ENCODE measurements at regions not wholly inside any gene's neighbourhood (a gene's known extent, or its start where the extent isn't known, plus 50 kb on each side); places are given as distances from the start of the nearest gene placed in this dataset.
A peak's percentile ranks its signal among the peaks of the same experiment; 100 is the strongest.

DNA sequence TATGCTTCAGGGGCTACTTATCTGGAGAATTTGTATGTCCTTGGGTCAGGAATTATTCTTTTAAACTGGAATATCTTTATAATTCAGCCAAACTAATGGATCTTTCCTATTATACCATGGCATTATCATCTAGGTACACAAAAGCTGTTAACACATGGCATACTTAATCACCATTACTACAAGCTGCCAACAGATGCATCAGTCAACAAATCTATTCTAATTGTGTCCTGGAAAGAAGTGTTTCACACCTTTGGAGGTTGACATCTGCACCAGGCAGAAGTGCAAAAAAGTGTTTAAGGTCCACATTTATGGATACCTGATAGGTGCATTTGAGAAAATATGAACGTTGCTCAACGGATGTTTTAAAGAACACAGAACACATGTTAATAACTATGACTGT lies 470.2 kb upstream of the ADGRL2 start:
- DNase-seq (ENCODE audit: low read depth), result no peak

DNA sequence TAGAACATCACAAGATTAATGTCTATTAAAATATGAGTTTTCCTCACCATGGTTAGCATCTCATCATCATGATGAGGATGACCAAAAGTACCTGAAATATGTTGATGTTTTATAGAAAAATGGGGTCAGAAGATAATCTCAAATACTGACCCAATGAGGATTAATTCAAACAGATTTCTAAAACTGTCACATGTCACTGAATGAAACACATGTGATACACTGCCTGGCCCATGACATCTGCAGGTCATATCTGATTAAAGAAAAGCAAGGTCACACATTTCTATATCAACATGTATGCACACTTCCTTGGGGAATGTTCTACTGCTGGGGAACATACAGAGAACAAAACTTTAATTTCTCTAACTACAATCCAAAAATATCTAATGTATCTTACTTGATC lies 470.6 kb upstream of the ADGRL2 start:
- no peak for DNase-seq (ENCODE audit: low read depth)

DNA sequence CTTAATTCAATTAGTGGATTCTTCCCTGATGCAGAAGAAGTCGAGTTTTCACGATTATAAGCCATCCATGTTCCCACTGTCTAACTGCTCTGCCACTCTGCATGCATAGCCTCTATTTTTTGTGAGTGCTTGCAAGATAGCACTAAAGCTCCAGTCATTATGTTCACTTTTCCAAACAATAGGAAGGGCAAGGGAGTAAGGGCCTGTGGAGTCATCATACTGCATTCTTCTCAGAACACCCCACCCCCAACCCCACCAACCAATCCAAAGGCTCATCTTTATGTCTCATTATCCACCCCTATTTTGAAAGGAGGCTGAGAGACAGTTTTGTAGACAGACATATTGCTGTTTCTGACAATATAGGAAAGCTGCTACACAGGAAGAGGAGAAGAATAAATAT lies 471.7 kb upstream of the ADGRL2 start:
- DNase-seq (ENCODE audit: low read depth), result no peak

DNA sequence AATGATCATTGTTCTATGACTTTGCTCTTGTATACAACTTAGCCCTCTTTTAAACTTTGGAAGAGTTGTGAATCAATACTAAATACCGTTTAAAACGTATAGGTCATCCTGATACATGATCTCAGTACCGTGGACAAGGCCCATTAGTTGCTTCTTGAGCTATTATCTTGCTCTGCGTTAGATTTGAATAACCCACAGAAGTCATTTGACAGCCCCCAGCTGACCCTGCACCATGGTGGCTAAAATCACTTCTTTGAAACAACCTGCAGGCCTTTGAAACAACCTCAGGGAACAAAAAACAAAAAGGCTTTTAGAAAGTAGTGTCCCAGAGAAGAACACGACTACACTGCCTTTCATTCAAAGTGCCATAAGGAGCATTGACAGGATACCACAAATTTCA lies 473.0 kb upstream of the ADGRL2 start:
- DNase-seq (ENCODE audit: low read depth), result no peak

DNA sequence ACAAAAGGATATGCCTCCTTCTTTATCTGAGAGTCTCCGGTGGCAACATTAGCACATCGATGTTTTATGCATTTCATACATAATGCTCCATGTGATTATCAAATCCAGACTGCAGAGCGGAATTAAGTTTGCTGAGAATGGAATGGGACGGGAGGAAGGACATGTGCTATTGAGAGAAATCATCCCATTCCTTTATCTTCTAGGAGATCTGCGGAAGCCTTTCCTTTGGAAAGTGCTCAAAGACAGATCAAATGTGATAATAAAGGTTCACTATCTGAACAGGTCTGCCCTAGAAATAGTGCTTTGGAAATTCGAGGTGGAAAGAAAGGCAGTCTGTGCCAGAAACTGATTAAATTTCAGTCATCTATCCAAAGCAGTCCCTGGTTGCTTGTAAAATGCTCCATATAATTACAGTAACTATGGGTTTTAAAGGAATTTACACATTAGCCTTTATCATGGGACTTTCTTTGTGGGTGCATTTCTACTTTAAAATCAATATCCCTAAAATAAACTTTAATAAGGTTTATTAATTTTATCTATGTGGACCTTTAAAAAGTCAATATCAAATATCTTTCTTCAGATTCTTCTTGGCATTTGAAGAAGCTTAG lies 473.5 kb upstream of the ADGRL2 start:
- no peak for DNase-seq (ENCODE audit: low read depth)

DNA sequence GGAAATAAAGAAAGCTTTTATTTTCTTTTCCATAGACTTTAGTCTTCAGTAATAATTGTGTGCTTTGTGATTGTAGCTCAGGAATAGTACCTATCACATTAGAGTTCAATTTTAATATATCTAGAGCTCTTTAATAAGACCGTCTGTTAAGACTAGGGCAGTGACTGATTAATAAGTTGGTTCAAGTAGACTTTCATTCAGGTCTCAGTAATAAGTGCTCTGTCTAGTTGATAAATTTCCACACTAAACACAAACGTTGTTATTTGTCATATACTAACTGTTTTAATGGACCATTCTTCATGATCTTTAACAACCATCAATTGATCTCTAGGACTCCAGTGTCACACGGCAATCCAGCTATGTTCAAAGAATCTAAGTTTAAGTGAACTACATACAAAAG lies 474.5 kb upstream of the ADGRL2 start:
- DNase-seq (ENCODE audit: low read depth), result no peak

DNA sequence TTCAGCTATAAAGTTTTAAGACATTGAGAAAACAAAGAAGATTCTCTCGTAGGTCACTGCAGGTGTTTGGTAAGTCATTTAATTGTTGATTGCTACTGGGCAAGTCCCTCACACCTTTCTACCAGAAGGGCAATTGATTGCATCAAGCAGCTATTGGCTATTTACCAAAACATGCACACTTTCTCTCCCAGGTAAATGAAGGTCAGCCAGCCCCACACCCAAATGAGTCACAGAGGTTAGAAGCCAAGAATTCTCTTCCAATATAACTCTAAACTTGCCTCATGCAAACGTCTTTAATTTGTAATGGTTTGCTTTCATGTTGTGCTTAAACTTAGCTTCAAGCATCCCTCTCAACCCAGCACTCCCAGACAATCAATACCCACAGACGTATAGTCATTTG lies 475.3 kb upstream of the ADGRL2 start:
- no peak for DNase-seq (ENCODE audit: low read depth)

DNA sequence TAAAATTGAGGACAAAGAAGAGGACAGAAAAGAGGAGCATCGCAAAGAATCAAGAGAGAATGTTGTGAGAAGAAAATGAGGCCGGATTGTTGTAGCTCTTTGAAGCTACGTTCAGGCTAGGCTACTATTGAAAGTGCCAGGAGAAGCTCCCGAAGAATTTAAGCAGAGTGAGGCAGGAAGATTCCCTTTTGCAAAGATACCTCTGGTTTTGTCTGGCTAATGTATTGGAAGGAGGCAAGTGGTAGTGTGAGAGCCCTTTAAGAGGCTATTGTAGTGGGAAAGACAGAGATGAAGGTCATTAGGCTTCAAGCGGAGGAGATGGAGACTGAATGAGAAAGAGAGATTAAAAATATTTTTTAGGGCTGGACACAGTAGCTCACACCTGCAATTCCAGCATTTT lies 476.9 kb upstream of the ADGRL2 start:
- no peak for DNase-seq (ENCODE audit: low read depth)

DNA sequence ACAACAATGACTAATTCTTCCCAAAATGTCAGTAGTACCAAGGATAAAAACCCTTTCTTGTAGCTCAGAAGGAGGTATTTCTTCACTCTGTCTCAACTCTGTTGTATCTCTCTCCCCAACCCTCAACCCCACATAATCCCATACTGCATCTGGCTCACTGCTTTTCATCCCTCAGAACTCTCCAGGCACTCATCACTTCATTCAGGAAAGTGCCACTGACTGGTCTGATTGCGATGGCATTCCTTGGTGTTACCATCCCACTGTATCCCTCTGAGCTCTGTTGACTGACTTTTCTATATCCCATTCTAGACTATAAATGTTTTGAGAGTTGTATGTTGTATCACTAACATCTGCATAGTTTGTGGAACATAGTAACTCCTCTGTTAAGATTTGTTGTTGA lies 483.5 kb upstream of the ADGRL2 start:
- DNase-seq (ENCODE audit: low read depth), result no peak

DNA sequence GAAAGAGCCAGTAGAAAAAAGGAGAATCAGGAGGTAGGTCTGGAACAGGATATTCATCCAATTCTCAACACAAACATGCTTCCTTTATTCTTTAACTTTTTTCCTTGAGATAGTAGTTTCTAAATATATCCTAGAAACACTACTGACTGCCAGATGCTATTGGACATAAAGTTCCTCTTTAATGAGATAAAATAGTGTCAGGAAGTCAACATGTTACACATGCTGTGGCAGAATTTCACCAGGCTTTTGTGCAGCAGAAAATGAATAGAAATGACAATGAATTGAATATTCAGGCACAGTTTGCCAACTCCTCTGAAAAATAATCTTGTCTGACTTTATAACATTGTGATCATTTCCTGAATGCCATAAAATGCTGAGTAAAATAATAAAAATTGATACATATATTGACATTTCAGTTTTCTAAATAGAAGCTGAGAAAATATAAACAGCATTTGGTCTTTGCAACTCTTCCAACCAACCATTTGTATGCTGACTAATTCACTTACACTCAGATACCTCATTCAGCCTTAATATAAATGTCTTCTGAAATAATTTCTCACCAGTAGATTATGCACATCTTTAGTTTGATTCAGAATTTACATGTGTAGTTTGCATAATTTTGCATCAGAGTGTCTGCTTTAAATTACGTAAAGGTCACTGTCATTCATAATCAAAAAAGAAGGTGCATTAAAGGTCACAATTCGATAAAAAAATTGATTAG lies 486.1 kb upstream of the ADGRL2 start:
- DNase-seq (ENCODE audit: low read depth), result peak; percentile 17

DNA sequence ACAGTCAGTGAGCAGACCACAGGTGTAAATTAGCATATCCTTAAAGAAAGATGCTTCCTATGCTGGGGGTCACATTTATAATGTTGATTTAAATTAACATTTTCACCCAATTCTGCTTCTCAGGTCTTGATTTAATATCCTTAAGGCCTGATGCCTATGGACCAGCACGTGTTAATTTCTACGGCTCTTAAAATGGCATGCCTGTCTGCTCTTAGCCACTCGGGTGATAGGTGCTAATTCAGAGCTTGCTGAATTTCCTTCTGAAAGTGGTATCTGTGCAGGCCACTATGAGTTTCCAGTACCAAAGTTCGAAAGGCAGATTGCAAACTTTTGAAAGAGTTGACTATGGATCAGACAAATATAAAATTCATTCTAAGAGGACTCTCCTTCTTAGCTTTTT lies 487.4 kb upstream of the ADGRL2 start:
- DNase-seq (ENCODE audit: low read depth), result no peak

DNA sequence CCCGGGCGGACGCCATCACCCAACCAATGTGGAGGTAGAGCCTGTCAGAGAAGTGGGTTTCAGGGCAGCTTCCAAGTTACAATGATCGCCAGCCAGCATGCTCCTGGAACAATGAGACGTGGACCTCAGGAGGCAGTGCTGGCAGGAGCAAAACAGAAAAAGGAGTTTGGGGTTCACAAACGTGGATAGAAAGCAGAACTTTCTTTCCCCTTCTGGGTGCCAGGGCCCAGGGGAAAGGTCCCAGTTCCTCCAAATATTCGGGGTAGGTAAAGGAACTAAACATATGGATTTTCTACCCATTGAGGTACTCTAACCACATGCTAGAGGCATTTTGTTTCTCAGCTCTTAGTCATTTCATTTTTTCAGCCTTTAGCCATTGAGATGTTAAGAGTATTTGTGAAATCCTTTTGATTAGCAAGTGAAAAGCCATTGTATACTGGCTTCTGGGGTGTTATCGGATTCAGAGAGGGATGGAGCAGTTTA lies 488.4 kb upstream of the ADGRL2 start:
- no peak for DNase-seq (ENCODE audit: low read depth)

DNA sequence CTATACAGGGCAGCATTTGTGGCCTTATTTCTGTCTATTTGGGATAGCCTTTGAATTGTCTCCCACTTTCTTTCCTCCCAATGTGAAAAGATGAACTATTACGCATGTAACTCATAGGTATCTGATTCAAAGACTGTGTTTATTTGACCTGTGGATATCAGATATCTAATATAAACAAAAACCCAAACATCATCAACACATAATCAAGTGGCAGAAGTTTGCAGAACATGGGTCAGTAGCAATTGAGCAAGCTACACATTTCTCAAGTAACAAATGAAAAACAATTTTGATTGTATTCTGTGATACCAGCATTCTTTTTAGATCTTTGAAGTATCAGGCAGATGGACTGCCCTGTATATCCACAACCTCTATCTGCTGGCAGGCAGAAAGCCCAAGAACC lies 490.5 kb upstream of the ADGRL2 start:
- no peak for DNase-seq (ENCODE audit: low read depth)

DNA sequence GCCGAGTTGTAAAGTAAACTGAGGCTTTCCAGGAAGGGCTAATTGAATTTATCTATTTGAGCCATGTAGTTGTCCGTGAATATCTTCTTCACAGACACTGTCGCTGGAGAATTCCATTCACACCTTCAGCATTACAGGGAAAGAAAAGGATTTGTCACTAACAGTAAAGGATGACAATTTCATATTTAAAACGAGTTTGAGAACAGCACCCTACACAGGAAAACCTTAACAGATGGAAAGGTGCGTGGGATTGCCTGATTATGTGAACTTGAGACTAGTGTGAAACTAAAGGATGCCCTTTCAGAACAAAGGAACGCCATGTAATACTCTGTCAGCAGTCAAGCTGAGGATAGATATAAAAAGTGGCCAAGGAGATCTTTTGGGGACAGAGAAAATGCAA lies 492.5 kb upstream of the ADGRL2 start:
- no peak for DNase-seq (ENCODE audit: low read depth)

DNA sequence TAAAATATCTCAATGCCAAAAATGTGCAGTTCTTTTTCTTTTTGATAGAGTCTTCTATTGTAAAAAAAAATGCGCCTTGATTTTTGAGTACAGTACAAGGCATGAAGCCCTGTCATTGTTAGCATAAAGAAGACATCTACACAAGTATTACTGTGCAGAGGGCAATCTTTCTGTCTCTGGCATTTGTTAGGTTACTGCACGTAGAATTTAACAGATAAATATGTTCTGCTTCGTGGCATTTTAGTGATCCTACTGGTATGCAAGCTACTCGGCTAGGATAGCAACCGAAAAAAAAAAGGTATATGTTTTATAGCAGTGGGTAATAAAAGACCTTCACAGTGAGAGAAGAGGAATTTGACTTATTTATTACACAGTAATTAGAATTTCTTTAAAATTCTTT lies 492.9 kb upstream of the ADGRL2 start:
- no peak for DNase-seq (ENCODE audit: low read depth)

DNA sequence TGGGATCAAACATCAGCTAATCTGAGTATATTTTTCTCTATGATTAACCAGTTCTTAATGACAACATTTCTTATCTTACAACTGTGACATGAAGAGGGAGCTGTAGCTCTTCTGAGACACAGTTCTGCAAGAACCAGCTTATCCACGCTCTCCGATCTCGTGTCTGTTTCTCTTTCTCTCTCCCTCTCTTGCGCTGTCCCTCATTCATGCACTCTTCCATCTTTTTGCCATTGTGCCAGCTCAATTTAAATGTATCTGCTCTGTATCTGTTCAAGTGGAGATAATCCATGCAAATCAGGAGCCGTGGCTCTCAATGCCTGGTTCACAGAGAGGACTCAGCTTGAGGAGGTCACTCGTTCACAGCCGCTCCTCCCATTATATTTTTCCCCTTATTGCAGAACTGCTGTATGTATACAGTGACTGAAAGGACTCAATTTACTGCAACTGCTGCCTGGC lies 494.7 kb upstream of the ADGRL2 start:
- peak; percentile 80 for DNase-seq (ENCODE audit: low read depth)

DNA sequence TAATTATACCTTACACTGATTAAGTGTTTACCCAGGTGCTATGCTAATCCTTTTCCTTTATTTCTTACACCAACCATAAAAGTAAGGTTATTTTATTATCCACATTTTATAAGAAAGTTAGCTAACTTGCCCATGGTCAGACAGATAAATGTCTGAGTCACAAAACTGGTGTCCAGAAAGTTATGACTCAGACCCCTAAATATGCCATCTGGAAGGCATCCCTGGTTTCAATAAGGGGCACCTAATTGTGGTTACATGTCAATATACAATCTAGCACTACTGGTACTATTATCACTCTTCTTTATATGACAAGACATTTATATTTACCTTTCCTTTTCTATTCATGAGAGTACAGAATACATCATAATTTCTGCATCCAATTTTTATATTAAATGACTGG lies 496.5 kb upstream of the ADGRL2 start:
- DNase-seq (ENCODE audit: low read depth), result no peak

DNA sequence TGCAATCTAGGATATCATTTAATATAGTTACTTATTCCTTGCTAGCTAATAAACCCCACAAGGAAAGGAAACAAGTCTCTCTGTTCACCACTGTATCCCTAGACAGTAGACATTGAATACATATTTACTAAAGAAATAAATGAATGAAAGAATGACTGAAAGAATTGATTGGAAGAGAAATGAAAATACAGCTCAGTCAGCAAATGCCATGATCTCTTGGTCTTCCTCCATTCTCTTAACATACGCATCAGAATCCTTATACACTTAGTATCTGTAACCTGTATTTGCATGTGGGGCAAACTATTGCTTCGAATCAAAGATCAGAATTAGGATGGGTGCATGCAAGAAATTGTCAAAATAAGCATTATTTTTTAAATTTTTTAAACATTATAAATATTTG lies 500.8 kb upstream of the ADGRL2 start:
- no peak for DNase-seq (ENCODE audit: low read depth)

DNA sequence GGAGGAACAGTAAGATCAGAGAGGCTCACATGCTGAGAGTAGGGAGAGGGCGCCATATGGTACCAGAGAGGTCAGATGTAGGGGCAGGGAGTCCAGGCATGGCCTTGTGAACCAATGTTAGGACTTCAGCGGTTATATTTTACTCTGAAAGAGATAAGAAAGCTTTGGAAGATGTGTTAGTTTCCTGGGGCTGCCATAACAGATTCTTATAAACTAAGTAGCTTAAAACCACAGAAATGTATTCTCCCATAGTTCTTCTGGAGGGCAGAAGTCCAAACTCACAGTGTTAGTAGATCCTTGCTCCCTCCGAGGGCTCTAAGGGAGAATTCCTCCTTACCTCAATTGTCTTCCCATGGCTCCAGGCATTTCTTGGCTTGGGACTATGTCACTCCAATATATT lies 502.5 kb upstream of the ADGRL2 start:
- no peak for DNase-seq (ENCODE audit: low read depth)

DNA sequence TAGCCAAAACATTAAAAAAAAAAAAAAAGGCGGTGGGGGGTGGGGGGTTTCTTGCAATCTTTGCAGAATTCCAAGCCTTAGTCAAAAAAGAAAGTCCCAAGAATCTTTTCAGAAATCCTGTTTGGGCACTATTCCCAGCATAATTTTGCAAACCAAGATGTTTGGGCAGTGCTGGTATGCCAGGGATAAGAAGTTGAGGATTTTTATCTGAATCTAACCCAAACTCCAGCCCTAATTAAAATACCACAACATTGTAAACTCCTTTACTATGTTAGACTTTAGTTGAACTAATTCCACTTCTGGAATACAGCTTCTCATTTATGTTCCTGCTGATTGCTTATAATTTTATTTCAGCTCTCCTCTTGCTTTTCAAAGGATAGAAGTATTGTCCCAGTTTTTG lies 504.1 kb upstream of the ADGRL2 start:
- DNase-seq (ENCODE audit: low read depth), result no peak

DNA sequence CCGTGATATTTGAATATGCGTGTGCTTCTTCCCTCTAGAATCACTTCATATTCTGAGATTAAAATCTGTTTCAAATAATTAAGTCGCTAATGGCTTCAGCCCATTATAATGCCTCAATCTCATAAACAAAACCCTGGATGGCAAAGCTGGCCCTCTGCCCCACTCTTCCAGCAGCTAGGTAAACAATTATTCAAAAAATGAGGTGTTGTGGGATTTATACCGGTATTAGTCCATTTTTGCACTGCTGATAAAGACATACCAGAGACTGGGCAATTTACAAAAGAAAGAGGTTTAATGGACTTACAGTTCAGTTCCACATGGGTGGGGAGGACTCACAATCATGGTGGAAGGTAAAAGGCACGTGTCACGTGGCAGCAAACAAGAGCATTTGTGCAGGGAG lies 510.4 kb upstream of the ADGRL2 start:
- no peak for DNase-seq (ENCODE audit: low read depth)

DNA sequence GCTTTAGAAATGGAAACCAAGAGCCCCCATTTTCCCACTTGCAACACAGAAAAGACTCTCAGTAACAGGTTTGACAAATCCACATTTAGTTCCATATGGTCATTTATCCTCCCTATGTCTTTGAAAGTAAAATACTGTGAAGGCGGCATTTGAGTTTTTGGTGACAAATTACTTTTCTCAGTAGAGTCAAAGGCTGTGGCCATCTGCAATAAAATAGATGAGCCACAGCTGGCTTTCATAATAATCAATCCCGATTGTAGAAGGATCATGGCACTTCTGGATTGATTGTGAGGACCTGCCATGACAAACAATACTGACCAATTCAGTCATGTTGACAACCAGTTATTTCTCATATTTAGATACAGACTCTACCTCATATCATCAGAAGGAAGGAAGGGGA lies 512.0 kb upstream of the ADGRL2 start:
- DNase-seq (ENCODE audit: low read depth), result no peak

DNA sequence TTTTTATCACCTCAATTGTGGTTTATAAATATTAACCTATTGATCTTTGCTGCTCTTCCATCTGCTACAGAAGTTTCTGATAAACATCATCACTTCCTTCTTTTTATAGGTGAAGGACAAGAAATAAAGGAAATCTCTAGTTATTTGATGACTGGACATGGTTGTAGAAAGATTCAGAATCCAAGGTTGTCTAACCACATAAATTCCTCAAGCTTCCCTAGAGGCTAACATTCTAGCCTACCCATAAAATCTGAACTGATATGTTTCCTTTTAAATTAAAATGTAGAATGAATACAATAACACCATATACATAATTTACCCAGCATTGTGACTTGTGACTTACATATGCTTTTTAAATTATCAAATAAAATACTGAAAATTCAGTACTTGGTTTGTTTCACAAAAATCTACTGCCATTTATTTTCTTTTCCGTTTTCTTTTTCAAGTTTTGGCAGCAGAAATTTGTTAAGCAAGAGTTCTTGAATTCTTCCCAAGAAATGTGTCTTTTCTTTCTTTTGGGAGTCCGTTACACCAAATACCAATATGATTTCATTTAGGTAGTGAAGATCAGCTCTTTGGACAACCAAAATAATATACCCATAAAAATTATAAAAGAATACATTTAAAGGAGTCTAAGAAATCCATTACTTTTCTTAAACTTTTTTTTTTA lies 513.2 kb upstream of the ADGRL2 start:
- DNase-seq (ENCODE audit: low read depth), result peak; percentile 25

Data from forelimb muscle (tissue), 1 donor.